ENCODE measurements at regions not wholly inside any gene's neighbourhood (a gene's known extent, or its start where the extent isn't known, plus 50 kb on each side); places are given as distances from the start of the nearest gene placed in this dataset.
"Not testable (repeated sequence)": the region's sequence is repeated elsewhere in the genome, so short reads cannot be mapped to it uniquely, and the experiment has no call there.

- Mint-ChIP-seq H3K4me1 (ENCODE audit: low read depth) (peaks cover 18% of the 10 kb centered on the region), H3K36me3 (ENCODE audit: low read depth) (peaks cover 13% of the 10 kb centered on the region), H3K9me3 (peaks cover 28% of the 10 kb centered on the region)
- DNase-seq (ENCODE audit: low spot score); H3K4me3 Mint-ChIP-seq; H3K27ac Mint-ChIP-seq; intact Hi-C loops (cut with micrococcal nuclease); H3K27me3 Mint-ChIP-seq (ENCODE audit: insufficient read depth): not testable (repeated sequence)
Observed at GRCh38 chr6:130561159-130561558, 195.3 kb downstream of the TMEM200A start.

DNA sequence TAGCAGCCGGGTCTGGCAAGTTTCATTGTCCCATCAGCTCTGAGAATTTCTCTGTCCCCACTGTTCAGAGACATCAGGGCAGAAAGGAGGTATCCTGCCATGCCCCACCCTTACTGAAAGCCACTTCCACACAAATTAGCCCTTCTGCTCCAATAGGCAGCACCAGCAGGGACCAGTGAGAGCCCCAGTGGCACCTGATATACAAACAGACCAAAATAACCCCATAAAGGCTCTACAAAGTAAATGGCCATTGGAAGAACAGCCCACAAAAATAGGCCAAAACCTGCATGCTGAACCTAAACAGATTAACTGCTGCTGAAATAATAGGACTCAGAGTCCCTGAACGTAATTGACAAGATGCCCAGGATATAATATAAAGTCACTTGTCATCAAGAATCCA lies 199.9 kb downstream of the TMEM200A start:
- Mint-ChIP-seq H3K4me1 (ENCODE audit: low read depth) (peaks cover 17% of the 10 kb centered on the region), H3K27me3 (ENCODE audit: insufficient read depth) (no peaks in the 10 kb centered on the region), H3K27ac (no peak overlapping the region), H3K9me3 (peaks cover 31% of the 10 kb centered on the region), H3K4me3 (no peak overlapping the region), H3K36me3 (ENCODE audit: low read depth) (peaks cover 16% of the 10 kb centered on the region)
- no peak for DNase-seq (ENCODE audit: low spot score)
- intact Hi-C loops (cut with micrococcal nuclease) = no loop called here

GRCh38 chr6:130574146-130574545 lies 208.3 kb downstream of the TMEM200A start:
- Mint-ChIP-seq H3K4me3 (no peak overlapping the region), H3K27ac (no peak overlapping the region), H3K9me3 (peaks cover 40% of the 10 kb centered on the region), H3K27me3 (ENCODE audit: insufficient read depth) (no peaks in the 10 kb centered on the region), H3K4me1 (ENCODE audit: low read depth) (peaks cover 48% of the 10 kb centered on the region), H3K36me3 (ENCODE audit: low read depth) (peaks cover 31% of the 10 kb centered on the region)
- no peak for DNase-seq (ENCODE audit: low spot score)
- intact Hi-C loops (cut with micrococcal nuclease) = no loop called here

DNA sequence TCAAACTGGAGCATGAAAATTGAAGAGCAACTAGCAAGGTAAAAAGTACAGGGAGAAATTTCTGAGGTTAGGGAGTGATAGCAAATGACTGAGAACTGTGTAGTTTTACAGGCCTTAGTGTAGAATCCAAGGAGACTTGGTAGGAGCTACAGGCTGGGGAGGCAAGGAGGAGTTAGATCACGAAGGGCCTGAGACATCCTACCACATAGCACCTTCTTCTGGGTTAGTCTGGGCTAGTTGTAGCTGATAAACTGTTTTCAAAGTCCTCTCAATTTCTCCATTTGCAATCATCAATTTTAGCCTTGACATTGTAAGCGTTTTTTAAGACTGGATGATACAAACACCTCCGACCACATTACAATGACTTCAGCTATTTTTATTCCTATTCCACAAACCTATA lies 209.7 kb downstream of the TMEM200A start:
- Mint-ChIP-seq H3K27ac (peak overlapping the region; percentile 72), H3K4me1 (ENCODE audit: low read depth) (peaks cover 48% of the 10 kb centered on the region), H3K4me3 (peak overlapping the region; percentile 62), H3K36me3 (ENCODE audit: low read depth) (peaks cover 29% of the 10 kb centered on the region), H3K9me3 (peaks cover 40% of the 10 kb centered on the region), H3K27me3 (ENCODE audit: insufficient read depth) (no peaks in the 10 kb centered on the region)
- intact Hi-C loops (cut with micrococcal nuclease) = loop anchor here (5.0 kb wide), 2 partner anchors 122 to 443 kb away; no protein-coding TSS in a partner anchor
- no peak for DNase-seq (ENCODE audit: low spot score)

- intact Hi-C loops (cut with micrococcal nuclease) = loop anchor here (2.0 to 5.0 kb wide), 4 partner anchors 47 to 444 kb away; no protein-coding TSS in a partner anchor
- H3K27ac Mint-ChIP-seq = peak overlapping the region; percentile 72
- H3K4me1 Mint-ChIP-seq (ENCODE audit: low read depth) = peaks cover 48% of the 10 kb centered on the region
- peaks cover 25% of the 10 kb centered on the region for H3K36me3 Mint-ChIP-seq (ENCODE audit: low read depth)
- peaks cover 36% of the 10 kb centered on the region for H3K9me3 Mint-ChIP-seq
- peak overlapping the region; percentile 62 for H3K4me3 Mint-ChIP-seq
- H3K27me3 Mint-ChIP-seq (ENCODE audit: insufficient read depth) = no peaks in the 10 kb centered on the region
- peak; percentile 74 for DNase-seq (ENCODE audit: low spot score)
Observed at GRCh38 chr6:130575971-130576370, 210.2 kb downstream of the TMEM200A start.

GRCh38 chr6:130577178-130577919 lies 211.5 kb downstream of the TMEM200A start:
- intact Hi-C loops (cut with micrococcal nuclease) = loop anchor here (2.0 to 5.0 kb wide), 4 partner anchors 45 to 445 kb away; no protein-coding TSS in a partner anchor
- Mint-ChIP-seq H3K4me3 (peak overlapping the region; percentile 42), H3K4me1 (ENCODE audit: low read depth) (peaks cover 48% of the 10 kb centered on the region), H3K27ac (no peak overlapping the region), H3K36me3 (ENCODE audit: low read depth) (peaks cover 21% of the 10 kb centered on the region), H3K9me3 (peaks cover 31% of the 10 kb centered on the region), H3K27me3 (ENCODE audit: insufficient read depth) (no peaks in the 10 kb centered on the region)
- DNase-seq (ENCODE audit: low spot score) = no peak

GRCh38 chr6:130578713-130579112 lies 212.9 kb downstream of the TMEM200A start:
- Mint-ChIP-seq H3K27me3 (ENCODE audit: insufficient read depth) (no peaks in the 10 kb centered on the region), H3K9me3 (peaks cover 21% of the 10 kb centered on the region), H3K36me3 (ENCODE audit: low read depth) (peaks cover 17% of the 10 kb centered on the region), H3K27ac (no peak overlapping the region), H3K4me1 (ENCODE audit: low read depth) (peaks cover 44% of the 10 kb centered on the region), H3K4me3 (no peak overlapping the region)
- intact Hi-C loops (cut with micrococcal nuclease) = loop anchor here (5.0 kb wide), 2 partner anchors 119 to 446 kb away; no protein-coding TSS in a partner anchor
- DNase-seq (ENCODE audit: low spot score) = no peak

GRCh38 chr6:130583268-130583667 lies 217.5 kb downstream of the TMEM200A start:
- Mint-ChIP-seq H3K27ac (no peak overlapping the region), H3K36me3 (ENCODE audit: low read depth) (peaks cover 4% of the 10 kb centered on the region), H3K4me1 (ENCODE audit: low read depth) (peaks cover 34% of the 10 kb centered on the region), H3K9me3 (peaks cover 11% of the 10 kb centered on the region), H3K4me3 (no peak overlapping the region), H3K27me3 (ENCODE audit: insufficient read depth) (peaks cover 3% of the 10 kb centered on the region)
- DNase-seq (ENCODE audit: low spot score) = no peak
- intact Hi-C loops (cut with micrococcal nuclease) = no loop called here

DNA sequence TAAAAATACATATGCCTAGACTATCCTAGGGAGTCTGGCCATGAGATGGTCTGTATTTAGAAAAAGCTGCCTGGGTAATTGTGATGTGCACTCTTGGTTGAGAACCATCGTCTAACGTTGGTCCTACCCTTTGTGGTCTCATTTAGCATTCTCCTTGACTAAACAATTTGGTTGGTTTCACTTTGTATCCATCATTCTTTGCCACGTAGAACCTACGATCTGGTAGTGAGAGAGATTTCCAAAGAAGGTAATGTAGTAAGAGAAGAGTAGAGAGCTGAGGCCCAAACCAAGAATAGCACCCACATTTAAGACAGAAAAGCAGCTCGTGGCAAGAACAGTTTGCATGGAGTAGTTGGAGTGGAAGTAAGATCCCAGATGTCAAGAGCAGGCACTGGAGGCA lies 219.8 kb downstream of the TMEM200A start:
- intact Hi-C loops (cut with micrococcal nuclease) = no loop called here
- H3K9me3 Mint-ChIP-seq = peaks cover 3% of the 10 kb centered on the region
- peak overlapping the region; percentile 0 for H3K4me3 Mint-ChIP-seq
- peaks cover 3% of the 10 kb centered on the region for H3K27me3 Mint-ChIP-seq (ENCODE audit: insufficient read depth)
- no peak overlapping the region for H3K27ac Mint-ChIP-seq
- no peaks in the 10 kb centered on the region for H3K36me3 Mint-ChIP-seq (ENCODE audit: low read depth)
- DNase-seq (ENCODE audit: low spot score) = no peak
- H3K4me1 Mint-ChIP-seq (ENCODE audit: low read depth) = peaks cover 32% of the 10 kb centered on the region

GRCh38 chr6:130587778-130588520 lies 222.1 kb downstream of the TMEM200A start:
- H3K27me3 Mint-ChIP-seq (ENCODE audit: insufficient read depth) = peaks cover 3% of the 10 kb centered on the region
- no peak overlapping the region for H3K4me3 Mint-ChIP-seq
- intact Hi-C loops (cut with micrococcal nuclease) = no loop called here
- no peak for DNase-seq (ENCODE audit: low spot score)
- peaks cover 10% of the 10 kb centered on the region for H3K36me3 Mint-ChIP-seq (ENCODE audit: low read depth)
- peaks cover 39% of the 10 kb centered on the region for H3K4me1 Mint-ChIP-seq (ENCODE audit: low read depth)
- H3K27ac Mint-ChIP-seq = no peak overlapping the region
- peaks cover 22% of the 10 kb centered on the region for H3K9me3 Mint-ChIP-seq

- Mint-ChIP-seq H3K36me3 (ENCODE audit: low read depth) (peaks cover 10% of the 10 kb centered on the region), H3K4me3 (no peak overlapping the region), H3K9me3 (peaks cover 33% of the 10 kb centered on the region), H3K27ac (peak overlapping the region; percentile 45), H3K27me3 (ENCODE audit: insufficient read depth) (no peaks in the 10 kb centered on the region), H3K4me1 (ENCODE audit: low read depth) (peaks cover 28% of the 10 kb centered on the region)
- intact Hi-C loops (cut with micrococcal nuclease) = loop anchor here (1.0 kb wide), 1 partner anchor 9 kb away; no protein-coding TSS in a partner anchor
- no peak for DNase-seq (ENCODE audit: low spot score)
Observed at GRCh38 chr6:130593200-130593599, 227.4 kb downstream of the TMEM200A start.

GRCh38 chr6:130593948-130594347 lies 228.1 kb downstream of the TMEM200A start:
- intact Hi-C loops (cut with micrococcal nuclease) = loop anchor here (1.0 kb wide), 1 partner anchor 8 kb away; no protein-coding TSS in a partner anchor

More at GRCh38 chr6:130593948-130594347, 228.1 kb downstream of the TMEM200A start:
- no peak overlapping the region for H3K27ac Mint-ChIP-seq
- peaks cover 28% of the 10 kb centered on the region for H3K4me1 Mint-ChIP-seq (ENCODE audit: low read depth)
- no peaks in the 10 kb centered on the region for H3K27me3 Mint-ChIP-seq (ENCODE audit: insufficient read depth)
- no peak for DNase-seq (ENCODE audit: low spot score)
- H3K9me3 Mint-ChIP-seq = peaks cover 37% of the 10 kb centered on the region
- peaks cover 10% of the 10 kb centered on the region for H3K36me3 Mint-ChIP-seq (ENCODE audit: low read depth)
- no peak overlapping the region for H3K4me3 Mint-ChIP-seq

Measured in activated T-helper 1 cell treated with anti-CD3 and anti-CD28 coated beads, Interleukin-12 subunit alpha, Interleukin-12 subunit beta, Interleukin-2, Interleukin-4 antibody, amounts not matched to agents 30 ng/mL and 10 ng/mL and 1 ng/mL, durations not matched to agents 14 hours and 24 hours and 36 hours (primary cell).